ENCODE measurements at regions not wholly inside any gene's neighbourhood (a gene's known extent, or its start where the extent isn't known, plus 50 kb on each side); places are given as distances from the start of the nearest gene placed in this dataset.
"Not testable (repeated sequence)": the region's sequence is repeated elsewhere in the genome, so short reads cannot be mapped to it uniquely, and the experiment has no call there.

GRCh38 chr14:42973171-42973570, 1366.5 kb downstream of the LRFN5 start:
- TF ChIP-seq CTCF, POLR2A (IDR thresholded peaks at IDR 0.05): not testable (repeated sequence)
